H1 (cell line): ENCODE measurements at regions not wholly inside any gene's neighbourhood (a gene's known extent, or its start where the extent isn't known, plus 50 kb on each side); places are given as distances from the start of the nearest gene placed in this dataset.

Experiments
- CTCF ChIA-PET: fragments of 300-600 bp; sonication (Branson Sonifier 250); formaldehyde crosslinking; loops from one replicate; lab custom pipeline; 2021; ENCODE audit not compliant: partially characterized antibody; lab: Charles Lee
- POLR2A ChIA-PET: fragments of 300-600 bp; sonication (Branson Sonifier 250); formaldehyde crosslinking; loops from one replicate; lab custom pipeline; 2021; ENCODE audit warnings: inconsistent platforms; ENCODE audit not compliant: partially characterized antibody; lab: Charles Lee
- DNase-seq, 2 experiments: peaks; one replicate each; pipeline versions ENCODE4 v3.0.0 to v3.0.0-alpha.2; 2010 to 2022; ENCODE audit warnings: low spot score in 2 of 2, low read depth in 1 of 2, mixed read lengths in 1 of 2
- FAIRE-seq: peaks from 2 replicates; lab custom pipeline; 2011; peaks lifted over from hg19 to GRCh38; lab: Jason Lieb, UNC
- H2AFZ ChIP-seq: 2 replicates; pipeline ENCODE4 v1.8.1; 2012; ENCODE audit warnings: low read length, inconsistent platforms
- H2AK5ac ChIP-seq: 2 replicates; pipeline ENCODE4 v1.6.1; 2013; ENCODE audit warnings: low read depth, low read length
- H2BK120ac ChIP-seq: replicated peaks from 2 replicates; pipeline ENCODE3; 2013; ENCODE audit warnings: low read depth, low read length, inconsistent platforms
- H2BK12ac ChIP-seq: 2 replicates; pipeline ENCODE4 v1.6.1; 2013; ENCODE audit warnings: low read depth, low read length
- H2BK15ac ChIP-seq: 2 replicates; pipeline ENCODE4 v1.6.1; 2013; ENCODE audit warnings: low read length
- H2BK20ac ChIP-seq: 2 replicates; pipeline ENCODE4 v1.6.1; 2013; ENCODE audit warnings: low read length
- H2BK5ac ChIP-seq: 2 replicates; pipeline ENCODE4 v1.6.1; 2013; ENCODE audit warnings: low read depth, low read length
- H3K14ac ChIP-seq: 2 replicates; pipeline ENCODE4 v1.6.1; 2013; ENCODE audit warnings: inconsistent platforms; ENCODE audit not compliant: insufficient read length
- H3K18ac ChIP-seq: 2 replicates; pipeline ENCODE4 v1.6.1; 2013; ENCODE audit warnings: low read length; ENCODE audit errors: extremely low read depth
- H3K23ac ChIP-seq: 2 replicates; pipeline ENCODE4 v1.6.1; 2013; ENCODE audit warnings: inconsistent platforms; ENCODE audit not compliant: insufficient read length
- H3K23me2 ChIP-seq: 2 replicates; pipeline ENCODE4 v1.6.1; 2013; ENCODE audit warnings: low read depth, low read length
- H3K27ac ChIP-seq: 2 replicates; pipeline ENCODE4 v1.6.1; 2011; ENCODE audit warnings: low read depth, low read length, inconsistent platforms
- H3K27me3 ChIP-seq, 4 experiments: replicated peaks in 1 of 4; 1 replicate in 1 of 4; 2 replicates in 3 of 4; pipeline versions ENCODE4 v1.6.1 to v1.8.1; 2011 to 2013; ENCODE audit warnings: low read length in 3 of 4, mild to moderate bottlenecking in 3 of 4, inconsistent platforms in 2 of 4, mixed read lengths in 2 of 4, moderate library complexity in 1 of 4; ENCODE audit not compliant: control insufficient read depth in 3 of 4, insufficient read depth in 3 of 4; ENCODE audit errors: extremely low read depth in 1 of 4
- H3K36me3 ChIP-seq, 4 experiments: 2 replicates each; pipeline versions ENCODE4 v1.6.1 to v1.8.1; 2011 to 2013; ENCODE audit warnings: mild to moderate bottlenecking in 4 of 4, low read length in 3 of 4, moderate library complexity in 2 of 4, control low read depth in 1 of 4, inconsistent platforms in 1 of 4; ENCODE audit not compliant: insufficient read depth in 4 of 4, control insufficient read depth in 2 of 4
- H3K4ac ChIP-seq: replicated peaks from 2 replicates; pipeline ENCODE3; 2013; ENCODE audit warnings: low read length, low read depth, mixed read lengths, inconsistent platforms; ENCODE audit not compliant: insufficient read length
- H3K4me1 ChIP-seq, 4 experiments: replicated peaks in 1 of 4; 1 replicate in 1 of 4; 2 replicates in 3 of 4; pipeline versions ENCODE4 v1.6.1 to v1.8.1; 2011 to 2013; ENCODE audit warnings: low read length in 3 of 4, inconsistent platforms in 2 of 4, mixed read lengths in 1 of 4; ENCODE audit not compliant: insufficient read depth in 4 of 4, control insufficient read depth in 3 of 4
- H3K4me2 ChIP-seq, 2 experiments: 2 replicates each; pipeline versions ENCODE4 v1.6.1 to v1.8.1; 2011 to 2013; ENCODE audit warnings: low read depth in 2 of 2, low read length in 2 of 2, control low read depth in 1 of 2, inconsistent platforms in 1 of 2, mild to moderate bottlenecking in 1 of 2; ENCODE audit not compliant: insufficient read depth in 1 of 2
- H3K4me3 ChIP-seq, 4 experiments: fragments of 200-600, 300-600 bp in 1 of 4; sonication (generic), shearing (Covaris generic), sonication (Bioruptor Twin) in 1 of 4; 2 replicates each; pipeline versions ENCODE4 v1.5.1 to v1.8.1; 2011 to 2016; ENCODE audit warnings: low read length in 4 of 4, low read depth in 3 of 4, control low read depth in 2 of 4, inconsistent platforms in 2 of 4, mild to moderate bottlenecking in 2 of 4, mixed read lengths in 1 of 4, moderate library complexity in 1 of 4; ENCODE audit not compliant: insufficient read depth in 2 of 4; ENCODE audit errors: extremely low read depth in 1 of 4
- H3K56ac ChIP-seq: replicated peaks from 2 replicates; pipeline ENCODE3; 2013; ENCODE audit warnings: low read depth, mild to moderate bottlenecking, mixed read lengths, low read length, inconsistent platforms; ENCODE audit not compliant: insufficient read length
- H3K79me1 ChIP-seq: 2 replicates; pipeline ENCODE4 v1.6.1; 2013; ENCODE audit warnings: low read depth, low read length, control low read depth
- H3K79me2 ChIP-seq, 2 experiments: 2 replicates each; pipeline versions ENCODE4 v1.6.1 to v1.8.1; 2012 to 2013; ENCODE audit warnings: low read length in 2 of 2, mild to moderate bottlenecking in 2 of 2, inconsistent platforms in 1 of 2; ENCODE audit not compliant: insufficient read depth in 2 of 2, control insufficient read depth in 1 of 2
- H3K9ac ChIP-seq, 4 experiments: replicated peaks in 1 of 4; 1 replicate in 1 of 4; 2 replicates in 3 of 4; pipeline versions ENCODE4 v1.6.1 to v1.8.1; 2011 to 2013; ENCODE audit warnings: low read depth in 3 of 4, low read length in 3 of 4, control low read depth in 2 of 4, mild to moderate bottlenecking in 2 of 4, moderate library complexity in 2 of 4, inconsistent platforms in 1 of 4; ENCODE audit errors: extremely low read depth in 1 of 4
- H3K9me3 ChIP-seq, 2 experiments: 2 replicates each; pipeline versions ENCODE4 v1.6.1 to v1.8.1; 2012 to 2013; ENCODE audit warnings: mild to moderate bottlenecking in 2 of 2, moderate library complexity in 2 of 2, control low read depth in 1 of 2, inconsistent platforms in 1 of 2, low read depth in 1 of 2, low read length in 1 of 2, mixed read lengths in 1 of 2; ENCODE audit not compliant: insufficient read depth in 2 of 2
- H4K20me1 ChIP-seq, 2 experiments: replicated peaks in 1 of 2; 2 replicates each; pipeline versions ENCODE3 to v1.8.1; 2011 to 2013; ENCODE audit warnings: inconsistent platforms in 2 of 2, low read length in 2 of 2, mild to moderate bottlenecking in 1 of 2; ENCODE audit not compliant: insufficient read depth in 2 of 2, control insufficient read depth in 1 of 2
- H4K5ac ChIP-seq: 2 replicates; pipeline ENCODE4 v1.6.1; 2013; ENCODE audit warnings: low read length, low read depth, mixed read lengths, inconsistent platforms; ENCODE audit not compliant: insufficient read length
- H4K8ac ChIP-seq: 2 replicates; pipeline ENCODE4 v1.8.0; 2013; ENCODE audit warnings: mild to moderate bottlenecking, moderate library complexity, low read length, inconsistent platforms; ENCODE audit not compliant: insufficient read depth; ENCODE audit errors: extremely low read depth
- H4K91ac ChIP-seq: replicated peaks from 2 replicates; pipeline ENCODE3; 2013; ENCODE audit warnings: low read length, mixed read lengths, inconsistent platforms; ENCODE audit not compliant: insufficient read length
- BRCA1 ChIP-seq: IDR thresholded peaks from 2 replicates; pipeline ENCODE4 v1.6.1; 2012; ENCODE audit warnings: low read depth, low read length, improper control_type of control experiment
- E2F6 ChIP-seq: IDR thresholded peaks from 2 replicates; pipeline ENCODE4 v1.6.1; 2012; ENCODE audit warnings: inconsistent platforms
- EZH2 ChIP-seq: fragments of 200-600 bp; sonication (generic); IDR thresholded peaks from 2 replicates; pipeline ENCODE4 v1.7.1; 2012; ENCODE audit warnings: low read depth, mild to moderate bottlenecking, moderate library complexity, low read length, inconsistent platforms; ENCODE audit not compliant: severe bottlenecking
- KDM5A ChIP-seq: fragments of 200-600 bp; IDR thresholded peaks from 2 replicates; pipeline ENCODE4 v1.7.1; 2012; ENCODE audit warnings: mild to moderate bottlenecking, low read length, inconsistent platforms, mixed read lengths
- NRF1 ChIP-seq: IDR thresholded peaks from 2 replicates; pipeline ENCODE4 v1.6.1; 2011; ENCODE audit warnings: mild to moderate bottlenecking, low read depth, low read length, improper control_type of control experiment
- RFX5 ChIP-seq: IDR thresholded peaks from 2 replicates; pipeline ENCODE4 v1.6.1; 2011; ENCODE audit warnings: low read depth, low read length, improper control_type of control experiment, borderline replicate concordance
- SIRT6 ChIP-seq: IDR thresholded peaks from one replicate; pipeline ENCODE4 v1.7.1; 2012; ENCODE audit warnings: low read length, inconsistent platforms
- SP4 ChIP-seq: IDR thresholded peaks from 2 replicates; pipeline ENCODE4 v1.6.1; 2012; ENCODE audit warnings: low read length, inconsistent platforms
- TBP ChIP-seq: IDR thresholded peaks from 2 replicates; pipeline ENCODE4 v1.6.1; 2011; ENCODE audit warnings: low read depth, low read length, improper control_type of control experiment
- TCF12 ChIP-seq: IDR thresholded peaks from 2 replicates; pipeline ENCODE4 v1.6.1; 2011; ENCODE audit warnings: low read depth, mild to moderate bottlenecking, low read length
- USF2 ChIP-seq: IDR thresholded peaks from 2 replicates; pipeline ENCODE4 v1.6.1; 2011; ENCODE audit warnings: low read length, improper control_type of control experiment
- WGBS, 2 experiments: shearing (Covaris generic) in 1 of 2; methylation state at CpG; one replicate each; pipeline versions ENCODE4 v1.1.6 to v1.1.7; 2013 to 2015; ENCODE audit warnings: low lambda C conversion rate in 2 of 2, mixed read lengths in 2 of 2, inconsistent platforms in 1 of 2, low coverage in 1 of 2, missing lambda C conversion rate in 1 of 2; ENCODE audit not compliant: insufficient replicate concordance in 2 of 2, insufficient coverage in 1 of 2, insufficient read length in 1 of 2; ENCODE audit errors: extremely low coverage in 1 of 2, missing lambda C conversion rate in 1 of 2; 5-methylcytosine and 5-hydroxymethylcytosine counted together

GRCh38 chr21:16538405-16538804 lies 808.6 kb downstream of the USP25 start:
- WGBS, 2 experiments: 89% methylated on average over 4 of the region's 4 CpGs; no CpG with 5 or more reads in 1 of the 2 experiments
- H3K27me3 ChIP-seq: no peaks in the 10 kb centered on the region
- no peak overlapping the region for H2BK12ac ChIP-seq
- H2BK5ac ChIP-seq: no peak overlapping the region
- H4K8ac ChIP-seq: no peak overlapping the region
- H4K91ac ChIP-seq: no peak overlapping the region
- no peaks in the 10 kb centered on the region for H3K9me3 ChIP-seq
- H3K18ac ChIP-seq: no peak overlapping the region
- POLR2A ChIA-PET: no interaction called here
- H3K14ac ChIP-seq: no peak overlapping the region
- FAIRE-seq: no peak
- no peak overlapping the region for H3K56ac ChIP-seq
- no peak for DNase-seq
- no peak overlapping the region for H2AK5ac ChIP-seq
- no peaks in the 10 kb centered on the region for H3K23me2 ChIP-seq
- no peak overlapping the region for H3K9ac ChIP-seq
- no peak overlapping the region for H2AFZ ChIP-seq
- no peaks in the 10 kb centered on the region for H3K79me2 ChIP-seq
- H3K27ac ChIP-seq: no peak overlapping the region
- CTCF ChIA-PET: no interaction called here
- no peak overlapping the region for H4K5ac ChIP-seq
- H3K4me1 ChIP-seq: peaks cover 0 to 2% (median 0%) of the 10 kb centered on the region in 4 experiments; a peak in 1 of 7 replicates
- no peak overlapping the region for H3K4me3 ChIP-seq
- no peaks in the 10 kb centered on the region for H3K36me3 ChIP-seq
- H3K4me2 ChIP-seq: no peak overlapping the region
- no peak overlapping the region for H3K23ac ChIP-seq
- no peak for TF ChIP-seq TCF12
- TF ChIP-seq SIRT6: no peak
- TF ChIP-seq RFX5: no peak
- TF ChIP-seq NRF1: no peak
- no peak for TF ChIP-seq EZH2
- TF ChIP-seq USF2: no peak
- no peak for TF ChIP-seq E2F6
- TF ChIP-seq BRCA1: no peak
- no peak for TF ChIP-seq TBP
- no peak for TF ChIP-seq SP4
- TF ChIP-seq KDM5A: no peak
- no peaks in the 10 kb centered on the region for H3K79me1 ChIP-seq
- H2BK15ac ChIP-seq: no peak overlapping the region
- H2BK20ac ChIP-seq: no peak overlapping the region
- no peaks in the 10 kb centered on the region for H4K20me1 ChIP-seq
- H3K4ac ChIP-seq: no peak overlapping the region
- H2BK120ac ChIP-seq: no peak overlapping the region
